GM12801 (cell line): ENCODE measurements at regions not wholly inside any gene's neighbourhood (a gene's known extent, or its start where the extent isn't known, plus 50 kb on each side); places are given as distances from the start of the nearest gene placed in this dataset.

Experiments used
- TF ChIP-seq, protein P1 (sequence below): IDR thresholded peaks from one replicate; pipeline ENCODE4 v1.5.1; 2011; ENCODE audit warnings: control low read depth; ENCODE audit not compliant: insufficient read length; ENCODE audit errors: extremely low read depth

DNA sequence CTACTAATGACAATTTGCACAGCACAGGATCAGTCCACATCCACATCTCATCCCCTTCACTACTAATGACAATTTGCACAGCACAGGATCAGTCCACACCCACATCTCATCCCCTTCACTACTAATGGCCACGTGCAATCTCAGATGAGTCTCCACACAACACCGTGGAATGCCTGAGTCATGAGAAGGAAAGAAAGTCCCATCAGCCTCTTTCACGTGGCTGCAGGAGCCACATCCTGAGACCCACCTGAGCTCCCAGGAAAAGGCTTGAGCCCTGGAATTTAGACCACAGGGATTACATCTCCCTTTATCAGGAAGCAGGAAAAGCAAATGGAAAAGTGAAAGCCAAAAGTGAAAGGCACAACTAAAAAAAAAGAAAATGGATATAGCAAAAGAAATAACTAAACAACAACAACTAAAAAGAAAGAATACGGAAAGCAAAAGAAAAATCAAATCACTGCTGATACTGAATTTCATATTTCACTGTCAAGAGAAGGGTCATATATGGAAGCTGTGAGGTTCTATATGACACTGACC, 1300.5 kb downstream of the TMEM121 start:
- TF ChIP-seq, protein P1, sequence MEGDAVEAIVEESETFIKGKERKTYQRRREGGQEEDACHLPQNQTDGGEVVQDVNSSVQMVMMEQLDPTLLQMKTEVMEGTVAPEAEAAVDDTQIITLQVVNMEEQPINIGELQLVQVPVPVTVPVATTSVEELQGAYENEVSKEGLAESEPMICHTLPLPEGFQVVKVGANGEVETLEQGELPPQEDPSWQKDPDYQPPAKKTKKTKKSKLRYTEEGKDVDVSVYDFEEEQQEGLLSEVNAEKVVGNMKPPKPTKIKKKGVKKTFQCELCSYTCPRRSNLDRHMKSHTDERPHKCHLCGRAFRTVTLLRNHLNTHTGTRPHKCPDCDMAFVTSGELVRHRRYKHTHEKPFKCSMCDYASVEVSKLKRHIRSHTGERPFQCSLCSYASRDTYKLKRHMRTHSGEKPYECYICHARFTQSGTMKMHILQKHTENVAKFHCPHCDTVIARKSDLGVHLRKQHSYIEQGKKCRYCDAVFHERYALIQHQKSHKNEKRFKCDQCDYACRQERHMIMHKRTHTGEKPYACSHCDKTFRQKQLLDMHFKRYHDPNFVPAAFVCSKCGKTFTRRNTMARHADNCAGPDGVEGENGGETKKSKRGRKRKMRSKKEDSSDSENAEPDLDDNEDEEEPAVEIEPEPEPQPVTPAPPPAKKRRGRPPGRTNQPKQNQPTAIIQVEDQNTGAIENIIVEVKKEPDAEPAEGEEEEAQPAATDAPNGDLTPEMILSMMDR = no peak

DNA sequence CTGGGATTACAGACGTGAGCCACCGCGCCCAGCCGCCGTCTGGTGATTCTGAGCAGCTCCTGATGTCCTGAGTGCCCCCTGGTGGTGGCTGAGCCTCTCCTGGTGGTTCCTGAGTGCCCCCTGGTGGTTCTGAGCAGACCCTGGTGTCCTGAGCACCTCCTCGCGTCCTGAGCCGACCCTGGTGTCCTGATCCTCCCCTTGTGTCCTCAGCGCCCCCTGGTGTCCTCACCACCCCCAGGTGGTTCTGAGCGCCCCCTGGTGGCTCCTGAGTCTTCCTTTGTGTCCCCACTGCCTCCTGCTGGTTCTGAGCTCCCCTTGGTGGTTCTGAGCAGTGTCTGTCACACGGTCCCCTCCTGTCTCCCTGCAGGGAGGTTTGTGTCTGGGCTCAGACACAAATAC, 1304.9 kb downstream of the TMEM121 start:
- TF ChIP-seq, protein P1 = no peak

DNA sequence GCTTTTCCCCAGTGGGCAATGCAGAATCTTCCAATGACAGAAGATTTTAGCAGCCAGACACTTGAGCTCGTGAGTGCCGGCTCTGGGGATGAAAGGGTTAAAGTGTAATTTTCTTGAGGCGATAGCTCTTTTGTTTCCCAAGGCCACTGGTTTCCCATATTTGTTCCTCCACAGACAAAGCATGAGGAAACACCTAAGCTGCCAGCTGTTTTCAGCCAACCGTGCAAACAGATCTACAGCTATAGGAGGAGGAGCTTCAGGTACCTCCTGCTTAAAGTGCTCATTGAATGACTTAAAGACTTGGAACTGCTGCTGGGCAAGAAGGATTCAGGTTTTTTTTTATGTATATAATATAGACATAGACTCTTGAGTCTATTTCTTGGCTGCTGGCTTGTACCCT, 1311.5 kb downstream of the TMEM121 start:
- TF ChIP-seq, protein P1 = no peak

DNA sequence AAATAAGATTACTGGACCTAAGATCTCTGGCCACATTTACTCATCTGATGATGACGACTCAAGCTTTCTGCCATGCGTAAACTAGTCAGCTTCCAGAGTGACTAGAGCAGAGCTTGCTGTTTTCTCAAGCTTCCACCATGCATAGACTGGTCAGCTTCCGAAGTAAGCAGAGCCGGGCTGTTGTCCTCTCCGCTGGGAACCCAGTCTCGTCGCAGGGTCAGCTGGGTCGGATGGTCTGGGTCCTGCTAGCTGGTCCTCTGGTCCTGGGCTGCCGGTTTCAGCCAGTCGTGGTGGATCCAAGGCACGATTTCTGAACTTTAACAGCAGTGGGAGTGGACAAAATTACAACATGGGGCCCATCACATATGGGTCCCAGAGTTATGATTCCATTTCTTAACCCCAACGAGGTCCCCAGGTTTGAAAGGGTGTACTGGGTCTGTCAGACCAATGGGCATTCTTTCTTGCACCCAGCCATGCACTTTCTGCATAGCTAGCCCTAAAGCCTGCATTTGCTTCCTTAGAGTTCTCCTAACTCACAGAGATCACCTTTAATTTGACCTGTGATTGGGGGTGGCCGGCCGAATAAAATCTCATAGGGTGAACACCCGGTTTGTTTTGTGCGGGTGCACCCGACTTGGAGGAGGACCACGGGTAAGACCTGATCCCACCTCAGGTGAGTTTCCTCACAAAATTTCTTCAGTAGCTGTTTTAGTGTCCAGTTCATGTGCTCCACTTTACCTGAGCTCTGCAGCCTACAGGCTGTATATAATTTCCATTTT, 1312.8 kb downstream of the TMEM121 start:
- TF ChIP-seq, protein P1 = no peak

DNA sequence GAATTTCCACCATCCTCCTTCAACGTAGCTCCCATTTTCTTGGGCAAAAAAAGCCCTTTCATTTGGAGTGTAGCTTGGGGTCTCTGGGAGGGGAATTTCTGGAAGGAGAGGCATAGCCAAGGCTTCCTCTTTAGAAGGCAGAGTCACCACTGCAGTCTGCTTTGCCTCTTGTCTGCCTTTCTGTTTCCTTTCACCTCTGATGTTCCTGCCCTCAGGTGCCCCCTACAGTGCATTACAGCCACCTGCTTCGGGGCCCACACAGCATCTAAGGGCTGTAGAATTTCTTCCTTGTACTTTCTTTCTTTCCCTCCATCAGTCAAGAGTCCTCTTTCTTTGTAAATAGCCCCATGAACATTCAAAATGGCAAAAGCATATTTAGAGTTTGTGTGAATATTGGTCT, 1313.9 kb downstream of the TMEM121 start:
- TF ChIP-seq, protein P1 = no peak

DNA sequence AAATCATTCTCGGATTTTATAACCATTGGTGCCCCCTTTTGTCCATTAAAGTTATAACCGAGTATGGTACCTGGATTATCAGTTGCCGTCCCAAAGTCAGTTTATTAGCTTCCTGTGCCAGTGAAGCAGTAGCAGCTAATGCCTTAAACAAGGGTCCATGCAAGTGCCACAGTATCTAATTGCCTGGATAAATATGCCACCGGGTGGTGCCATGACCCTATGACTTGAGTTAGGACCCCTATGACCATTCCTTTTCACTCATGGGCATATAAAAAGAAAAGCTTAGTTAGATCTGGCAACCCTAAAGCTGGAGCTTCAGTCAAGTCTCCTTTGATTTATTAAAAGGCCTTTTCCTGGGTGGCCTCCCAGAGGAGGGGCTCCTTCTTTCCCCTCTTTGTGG, 1314.6 kb downstream of the TMEM121 start:
- TF ChIP-seq, protein P1 = no peak

DNA sequence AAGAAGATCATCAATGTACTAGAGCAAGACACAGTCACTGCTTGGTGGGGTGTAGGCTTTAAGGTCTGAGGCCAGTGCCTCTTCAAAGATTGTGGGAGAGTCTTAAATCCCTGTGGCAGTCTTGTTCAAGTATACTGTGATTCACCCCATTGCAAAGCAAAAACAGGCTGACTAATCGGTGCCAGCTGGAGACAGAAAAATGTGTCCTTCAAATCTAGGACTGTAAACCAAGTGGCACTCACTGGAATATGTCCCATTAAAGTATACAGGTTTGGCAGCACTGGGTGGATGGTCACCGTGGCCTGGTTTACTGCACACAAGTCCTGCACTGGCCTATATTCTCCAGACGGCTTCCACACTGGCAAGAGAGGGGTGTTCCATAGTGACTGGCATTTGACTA, 1315.3 kb downstream of the TMEM121 start:
- TF ChIP-seq, protein P1 = no peak
